Esophagus muscularis mucosa (tissue), 4 donors: ENCODE measurements at regions not wholly inside any gene's neighbourhood (a gene's known extent, or its start where the extent isn't known, plus 50 kb on each side); places are given as distances from the start of the nearest gene placed in this dataset.

ENCODE experiments used
- DNase-seq: peaks from one replicate; pipeline ENCODE4 v3.0.0-alpha.2; 2017; ENCODE audit errors: extremely low spot score
- H3K27ac ChIP-seq, 4 donors: fragments of 200-600 bp; sonication (generic); replicated peaks in 1 of 4; 1 replicate in 3 of 4; 2 replicates in 1 of 4; pipeline ENCODE4 v1.5.1; 2016 to 2019; ENCODE audit warnings: mild to moderate bottlenecking in 1 of 4
- H3K27me3 ChIP-seq, 4 donors: fragments of 200-600 bp; sonication (generic); one replicate each; pipeline versions ENCODE4 v1.5.1 to v1.6.0; 2016 to 2019
- H3K36me3 ChIP-seq, 4 donors: fragments of 200-600 bp; sonication (generic); one replicate each; pipeline ENCODE4 v1.5.1; 2016 to 2019
- H3K4me1 ChIP-seq, 4 donors: fragments of 200-600 bp; sonication (generic); one replicate each; pipeline ENCODE4 v1.5.1; 2016 to 2019
- H3K4me3 ChIP-seq, 4 donors: fragments of 200-600 bp; sonication (generic); 1 replicate in 2 of 4; 2 replicates in 2 of 4; pipeline ENCODE4 v1.5.1; 2016 to 2019; ENCODE audit warnings: mild to moderate bottlenecking in 4 of 4, moderate library complexity in 1 of 4
- H3K9me3 ChIP-seq, 4 donors: fragments of 200-600 bp; sonication (generic); 1 replicate in 3 of 4; 2 replicates in 1 of 4; pipeline ENCODE4 v1.5.1; 2016 to 2019
- CTCF ChIP-seq, 3 experiments: fragments of 200-600 bp in 2 of 3; fragments of 450-650 bp in 1 of 3; sonication (generic) in 2 of 3; IDR thresholded peaks; one replicate each; pipeline ENCODE4 v1.5.1; 2017 to 2019; ENCODE audit warnings: antibody characterized with exemption in 3 of 3, mild to moderate bottlenecking in 2 of 3, moderate library complexity in 1 of 3
- EP300 ChIP-seq: sonication (generic); formaldehyde crosslinking; IDR thresholded peaks from one replicate; pipeline ENCODE4 v1.6.1; 2017; ENCODE audit warnings: antibody characterized with exemption
- POLR2A ChIP-seq: fragments of 450-650 bp; IDR thresholded peaks from one replicate; pipeline ENCODE4 v1.6.1; 2017; ENCODE audit warnings: antibody characterized with exemption, moderate library complexity, mild to moderate bottlenecking, low read depth
- POLR2AphosphoS5 ChIP-seq, 2 donors: sonication (generic); formaldehyde crosslinking; IDR thresholded peaks; one replicate each; pipeline ENCODE4 v1.6.1; 2017; ENCODE audit warnings: antibody characterized with exemption in 2 of 2
- WGBS: methylation state at CpG from one replicate; pipeline ENCODE4 v1.1.5; 2018; 5-methylcytosine and 5-hydroxymethylcytosine counted together
- intact Hi-C: fragments of 100-400 bp; cut with DNase I; formaldehyde crosslinking; loops from one replicate; pipeline ENCODE4 v1.15.1; 2023

DNA sequence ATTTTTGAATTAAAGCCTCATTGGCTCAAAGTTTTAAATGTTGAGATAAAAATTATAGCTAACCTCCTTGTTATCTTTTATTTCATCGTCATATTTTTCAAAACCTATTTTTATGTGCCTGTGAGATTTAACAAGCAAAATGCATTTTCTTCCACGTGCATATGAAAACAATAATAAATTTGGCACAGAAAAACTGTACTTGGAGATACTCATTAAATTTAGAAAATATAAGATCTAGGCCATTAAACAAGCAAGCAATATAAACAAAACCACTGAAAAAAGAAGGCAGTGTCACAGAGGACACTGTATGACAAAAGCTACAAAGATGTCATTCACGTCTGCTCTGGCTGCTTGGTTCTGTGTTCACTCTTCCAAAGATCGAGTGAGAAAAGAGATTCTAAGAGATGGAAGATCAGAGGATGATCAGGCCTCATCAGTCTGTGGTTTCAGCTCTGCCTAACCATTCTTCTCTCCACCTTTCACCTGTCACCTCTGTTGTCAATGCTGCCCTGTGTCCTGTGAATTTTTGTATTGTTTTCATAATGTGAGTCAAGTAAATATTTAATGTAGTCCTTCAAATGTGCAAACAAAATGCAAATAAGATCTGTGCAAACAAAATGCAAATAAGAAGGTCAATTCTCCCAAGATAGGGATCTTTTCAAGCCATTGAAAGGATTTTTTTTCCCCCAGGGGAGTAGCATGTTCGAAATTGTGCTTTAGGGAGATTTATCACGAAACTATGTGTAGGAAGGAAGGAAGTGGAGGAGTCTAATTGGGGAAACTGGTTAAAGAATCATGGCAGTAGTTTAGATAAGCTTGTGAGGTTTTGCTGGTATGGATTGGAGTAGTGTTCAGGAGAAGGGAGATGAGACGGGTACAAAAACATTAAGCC, 138.7 kb upstream of the RBMS1 start:
- intact Hi-C loops: no loop called here
- no peaks in the 10 kb centered on the region for H3K27me3 ChIP-seq
- no peaks in the 10 kb centered on the region for H3K9me3 ChIP-seq
- WGBS: 70% methylated on average over 7 of the region's 7 CpGs
- H3K27ac ChIP-seq: no peak overlapping the region
- no peak overlapping the region for H3K4me3 ChIP-seq
- H3K36me3 ChIP-seq: no peaks in the 10 kb centered on the region
- no peak for DNase-seq
- peaks cover 7 to 27% (median 24%) of the 10 kb centered on the region in 4 donors for H3K4me1 ChIP-seq
- TF ChIP-seq EP300 (no peak), CTCF (IDR thresholded peaks at IDR 0.05) (no peak), POLR2AphosphoS5 (IDR thresholded peaks at IDR 0.05) (no peak), POLR2A (no peak)

GRCh38 chr2:160634436-160634835, 140.8 kb upstream of the RBMS1 start:
- Histone ChIP-seq H3K9me3 (peaks cover 0 to 3% (median 0%) of the 10 kb centered on the region in 4 donors), H3K27me3 (no peaks in the 10 kb centered on the region), H3K4me1 (peaks cover 7 to 27% (median 24%) of the 10 kb centered on the region in 4 donors), H3K4me3 (no peak overlapping the region), H3K27ac (peak overlapping the region in 1 of 4 donors; percentile 11), H3K36me3 (no peaks in the 10 kb centered on the region)
- intact Hi-C loops: no loop called here
- 57% methylated on average over 2 of the region's 2 CpGs for WGBS
- DNase-seq: no peak
- TF ChIP-seq POLR2AphosphoS5 (IDR thresholded peaks at IDR 0.05) (no peak), EP300 (no peak), CTCF (IDR thresholded peaks at IDR 0.05) (no peak), POLR2A (no peak)

DNA sequence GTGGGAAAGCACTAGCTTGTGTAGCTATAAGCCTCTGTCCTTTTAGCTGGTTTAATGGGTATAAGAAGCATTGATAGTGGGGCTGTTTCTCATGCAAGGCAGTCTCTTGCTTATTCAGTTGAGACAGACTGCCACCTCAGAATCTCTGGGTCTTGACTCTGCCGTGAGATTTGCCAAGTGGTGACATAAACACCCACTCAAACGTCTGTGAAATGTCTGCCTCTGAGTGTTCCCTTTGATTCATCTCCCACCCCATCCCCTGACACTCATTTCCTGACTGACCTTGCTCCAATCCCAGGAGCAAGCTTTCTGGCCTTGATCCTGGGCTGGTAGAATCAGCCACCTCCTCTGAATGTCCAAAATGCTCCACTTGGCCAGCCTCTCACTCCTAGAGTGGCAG, 141.9 kb upstream of the RBMS1 start:
- H3K36me3 ChIP-seq: no peaks in the 10 kb centered on the region
- H3K4me3 ChIP-seq: peak overlapping the region in 1 of 4 donors; percentile 3
- H3K9me3 ChIP-seq: peaks cover 0 to 8% (median 2%) of the 10 kb centered on the region in 4 donors
- intact Hi-C loops: no loop called here
- TF ChIP-seq EP300: no peak
- no peak for TF ChIP-seq POLR2A
- TF ChIP-seq CTCF (IDR thresholded peaks at IDR 0.05): no peak
- TF ChIP-seq POLR2AphosphoS5 (IDR thresholded peaks at IDR 0.05): no peak
- peaks cover 7 to 27% (median 24%) of the 10 kb centered on the region in 4 donors for H3K4me1 ChIP-seq
- no peak for DNase-seq
- no peaks in the 10 kb centered on the region for H3K27me3 ChIP-seq
- peak overlapping the region in 1 of 4 donors; percentile 2 for H3K27ac ChIP-seq
- WGBS: 5% methylated on average over 2 of the region's 2 CpGs

DNA sequence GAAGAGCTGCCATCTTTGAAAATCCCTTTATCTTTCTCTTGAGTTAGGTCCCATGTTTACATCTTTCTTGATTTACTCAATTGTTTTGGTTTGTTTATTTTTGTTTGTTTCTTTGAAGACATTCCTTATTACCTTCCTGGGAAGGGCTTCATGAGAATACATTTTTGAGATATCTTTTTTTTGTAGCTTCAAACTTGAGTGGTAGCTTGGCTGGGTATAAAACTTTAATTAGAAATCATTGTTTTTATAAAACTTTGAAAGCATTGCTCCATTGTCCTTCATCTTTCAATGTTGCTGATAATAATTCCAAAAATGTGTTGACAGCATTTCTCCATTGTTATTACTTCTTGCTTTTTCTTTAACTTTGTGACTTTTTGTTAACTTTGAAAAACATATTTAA, 145.9 kb upstream of the RBMS1 start:
- no peak for DNase-seq
- Histone ChIP-seq H3K27ac (no peak overlapping the region), H3K4me3 (no peak overlapping the region), H3K9me3 (peaks cover 0 to 8% (median 2%) of the 10 kb centered on the region in 4 donors), H3K4me1 (peaks cover 0 to 16% (median 15%) of the 10 kb centered on the region in 4 donors), H3K36me3 (no peaks in the 10 kb centered on the region), H3K27me3 (no peaks in the 10 kb centered on the region)
- TF ChIP-seq POLR2A: no peak
- no peak for TF ChIP-seq POLR2AphosphoS5 (IDR thresholded peaks at IDR 0.05)
- no peak for TF ChIP-seq CTCF (IDR thresholded peaks at IDR 0.05)
- no peak for TF ChIP-seq EP300
- intact Hi-C loops: no loop called here
